ENCODE measurements at regions not wholly inside any gene's neighbourhood (a gene's known extent, or its start where the extent isn't known, plus 50 kb on each side); places are given as distances from the start of the nearest gene placed in this dataset.

DNA sequence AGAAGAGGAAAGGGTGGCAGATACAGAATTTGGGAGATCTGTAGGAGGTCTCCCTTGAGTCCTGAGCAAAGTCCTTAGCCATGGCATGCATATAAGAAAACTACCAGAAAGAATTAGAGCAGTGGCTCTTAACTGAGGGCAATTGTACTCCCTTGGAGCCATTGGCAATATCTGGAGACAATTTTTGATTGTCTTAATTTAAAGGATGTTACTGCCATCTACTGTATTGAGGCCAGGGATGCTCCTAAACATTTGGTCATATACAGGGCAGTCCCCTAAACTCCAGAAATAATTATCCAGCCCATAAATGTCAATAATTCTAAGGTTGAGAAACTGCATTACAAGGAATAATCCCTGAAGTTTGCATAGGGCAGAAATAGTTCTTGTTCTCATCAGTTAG is 136.4 kb upstream of the ODAD2 start:
- no peak overlapping the region for H3K27ac ChIP-seq
- TF ChIP-seq, protein P1, sequence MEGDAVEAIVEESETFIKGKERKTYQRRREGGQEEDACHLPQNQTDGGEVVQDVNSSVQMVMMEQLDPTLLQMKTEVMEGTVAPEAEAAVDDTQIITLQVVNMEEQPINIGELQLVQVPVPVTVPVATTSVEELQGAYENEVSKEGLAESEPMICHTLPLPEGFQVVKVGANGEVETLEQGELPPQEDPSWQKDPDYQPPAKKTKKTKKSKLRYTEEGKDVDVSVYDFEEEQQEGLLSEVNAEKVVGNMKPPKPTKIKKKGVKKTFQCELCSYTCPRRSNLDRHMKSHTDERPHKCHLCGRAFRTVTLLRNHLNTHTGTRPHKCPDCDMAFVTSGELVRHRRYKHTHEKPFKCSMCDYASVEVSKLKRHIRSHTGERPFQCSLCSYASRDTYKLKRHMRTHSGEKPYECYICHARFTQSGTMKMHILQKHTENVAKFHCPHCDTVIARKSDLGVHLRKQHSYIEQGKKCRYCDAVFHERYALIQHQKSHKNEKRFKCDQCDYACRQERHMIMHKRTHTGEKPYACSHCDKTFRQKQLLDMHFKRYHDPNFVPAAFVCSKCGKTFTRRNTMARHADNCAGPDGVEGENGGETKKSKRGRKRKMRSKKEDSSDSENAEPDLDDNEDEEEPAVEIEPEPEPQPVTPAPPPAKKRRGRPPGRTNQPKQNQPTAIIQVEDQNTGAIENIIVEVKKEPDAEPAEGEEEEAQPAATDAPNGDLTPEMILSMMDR (conservative IDR thresholded peaks at IDR 0.05), result peak; percentile 8; the same call in 1 of the 2 replicates
- no peak for TF ChIP-seq ZFX (IDR thresholded peaks at IDR 0.05)

DNA sequence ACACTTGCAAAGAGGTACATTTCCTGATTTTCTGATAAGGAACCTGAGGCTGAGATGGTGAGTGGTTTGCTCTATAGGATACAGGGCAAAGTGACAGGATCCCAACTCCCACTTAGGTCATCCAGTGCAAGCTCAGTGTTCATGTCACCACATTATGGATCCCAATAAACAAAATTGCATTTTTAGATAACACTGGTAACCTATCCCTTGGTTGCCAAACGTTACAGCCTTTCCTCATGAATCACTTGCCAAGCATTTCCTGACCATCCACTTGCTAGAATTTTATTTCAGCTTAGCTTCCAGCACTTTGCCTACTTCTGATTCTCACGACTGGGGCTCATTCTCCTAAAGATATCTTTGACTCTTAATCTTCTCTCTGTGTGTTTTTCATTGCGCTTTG is 131.4 kb upstream of the ODAD2 start:
- TF ChIP-seq ZFX (IDR thresholded peaks at IDR 0.05), result no peak
- TF ChIP-seq, protein P1 (conservative IDR thresholded peaks at IDR 0.05), result no peak
- H3K27ac ChIP-seq, result no peak overlapping the region

DNA sequence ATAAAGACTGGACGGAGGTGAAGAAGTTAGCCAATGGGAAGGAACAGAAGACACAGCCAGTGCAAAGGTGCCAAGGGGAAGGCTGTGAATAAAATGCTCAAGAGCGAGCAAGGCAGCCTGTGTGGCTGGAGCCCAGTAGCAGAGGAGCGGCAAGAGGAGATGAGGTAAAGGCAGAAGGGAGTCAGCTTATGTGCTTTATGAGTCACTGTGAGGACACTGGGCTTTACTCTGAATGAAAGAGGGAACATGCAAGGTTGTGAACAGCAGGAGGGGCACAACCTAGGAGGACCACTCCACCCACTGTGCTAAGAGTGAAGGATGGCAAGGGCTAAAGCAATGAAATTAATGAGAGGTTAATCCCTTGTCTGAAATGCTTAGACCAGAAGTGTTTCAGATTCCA is 129.0 kb upstream of the ODAD2 start:
- TF ChIP-seq, protein P1 (conservative IDR thresholded peaks at IDR 0.05), result no peak
- TF ChIP-seq ZFX (IDR thresholded peaks at IDR 0.05), result no peak
- H3K27ac ChIP-seq, result no peak overlapping the region

DNA sequence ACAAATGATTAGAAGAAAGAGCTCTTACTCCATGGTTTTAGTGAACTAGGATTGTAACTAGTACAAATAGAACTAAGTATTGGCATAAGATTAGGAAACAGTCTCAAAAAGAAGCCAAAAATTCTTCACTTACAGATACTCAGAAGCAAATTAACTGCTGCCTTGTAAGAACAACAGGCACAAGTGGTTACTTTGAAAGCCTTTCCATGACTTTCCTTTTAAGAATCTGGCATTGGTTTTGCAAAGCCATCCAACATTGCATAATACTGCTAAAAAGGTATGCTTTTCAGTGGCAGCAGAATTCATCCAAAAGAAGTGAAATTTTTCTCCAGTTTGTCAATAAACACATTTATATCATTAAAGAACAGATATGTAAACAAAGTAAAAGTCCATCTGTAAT is 126.8 kb upstream of the ODAD2 start:
- no peak overlapping the region for H3K27ac ChIP-seq
- no peak for TF ChIP-seq ZFX (IDR thresholded peaks at IDR 0.05)
- TF ChIP-seq, protein P1 (conservative IDR thresholded peaks at IDR 0.05), result no peak

DNA sequence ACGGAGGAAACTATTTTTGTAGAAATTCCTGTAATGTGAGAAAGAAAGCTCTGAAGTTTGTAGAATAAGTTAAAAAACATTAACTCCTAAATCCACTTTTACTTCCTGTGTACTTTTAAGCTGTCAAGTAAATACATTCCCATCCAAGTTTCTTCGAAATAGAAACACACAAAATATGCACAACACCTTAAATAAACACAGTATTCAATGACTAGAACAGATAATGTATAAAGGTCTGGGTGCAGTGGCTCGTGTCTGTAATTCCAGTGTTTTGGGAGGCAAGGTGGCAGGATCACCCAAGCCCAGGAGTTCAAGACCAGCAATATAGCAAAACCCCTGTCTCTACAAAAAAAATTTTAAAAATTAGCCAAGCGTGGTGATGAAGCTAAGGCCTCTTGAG is 121.9 kb upstream of the ODAD2 start:
- TF ChIP-seq, protein P1 (conservative IDR thresholded peaks at IDR 0.05), result no peak
- no peak for TF ChIP-seq ZFX (IDR thresholded peaks at IDR 0.05)
- H3K27ac ChIP-seq, result no peak overlapping the region

DNA sequence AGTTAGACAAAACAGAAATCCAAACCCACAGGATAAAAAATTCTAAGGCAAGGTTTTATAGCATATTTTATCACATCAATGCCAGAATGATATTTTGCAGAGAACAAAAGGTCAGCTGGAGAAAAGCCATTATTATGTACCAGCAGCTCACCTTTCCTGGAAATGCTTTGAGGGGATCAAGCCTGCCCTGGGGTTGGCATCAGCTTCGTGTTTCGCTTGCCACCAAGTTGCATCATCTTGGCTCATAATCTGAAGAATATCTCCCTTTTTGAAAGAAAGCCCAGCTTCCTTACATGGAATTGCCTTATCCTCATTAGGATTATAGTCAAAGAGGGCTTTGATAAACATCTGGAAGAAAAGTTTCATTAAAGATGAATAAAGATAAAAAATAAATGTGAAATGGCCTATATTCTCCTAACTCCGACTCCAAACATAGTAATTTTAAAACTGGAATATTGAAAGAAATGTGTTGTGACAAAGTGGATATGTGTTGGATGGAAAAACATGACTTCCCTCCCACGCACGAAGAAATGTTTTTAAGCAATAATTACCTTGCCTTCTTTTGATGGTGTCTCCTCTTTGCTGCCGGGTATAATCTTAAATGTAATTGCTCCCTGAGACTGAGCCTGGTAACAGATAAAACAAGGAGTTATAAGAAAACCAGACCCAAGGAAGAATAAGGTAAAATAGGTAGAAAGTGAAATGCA is 121.3 kb upstream of the ODAD2 start:
- TF ChIP-seq, protein P1 (conservative IDR thresholded peaks at IDR 0.05), result no peak
- TF ChIP-seq ZFX (IDR thresholded peaks at IDR 0.05), result no peak
- H3K27ac ChIP-seq, result no peak overlapping the region

DNA sequence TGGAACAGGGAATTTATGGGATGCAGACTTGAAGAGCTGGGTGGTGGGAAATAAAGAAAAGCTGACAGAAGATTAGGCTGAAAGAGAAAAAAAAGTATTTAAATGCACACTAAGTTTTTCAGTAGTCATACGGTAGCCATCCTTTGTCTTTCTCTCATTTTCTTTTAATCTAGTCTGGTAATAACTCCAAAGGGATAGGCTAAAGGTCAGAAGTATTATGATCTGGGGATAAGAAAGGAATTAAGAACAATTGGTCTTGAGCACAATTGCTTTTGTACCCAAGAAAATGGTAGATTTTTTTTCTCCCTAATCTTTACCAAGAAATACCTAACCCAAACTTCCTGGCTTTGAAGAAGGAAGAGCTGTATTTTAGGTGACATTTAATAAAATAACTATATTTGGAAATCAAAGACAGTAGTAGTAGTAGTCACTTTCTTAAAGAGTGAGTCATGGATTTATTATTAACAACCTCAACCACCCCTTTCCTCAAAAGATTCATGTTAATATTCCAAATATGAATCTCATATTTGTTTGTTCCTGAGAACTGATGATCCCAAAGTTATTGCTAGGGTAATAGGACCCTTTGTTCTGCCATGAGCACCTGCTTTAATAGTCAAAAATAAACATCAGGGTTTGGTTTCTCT is 120.2 kb upstream of the ODAD2 start:
- H3K27ac ChIP-seq, result no peak overlapping the region
- TF ChIP-seq, protein P1 (conservative IDR thresholded peaks at IDR 0.05), result no peak
- TF ChIP-seq ZFX (IDR thresholded peaks at IDR 0.05), result no peak
